HTR-8/SVneo (cell line): ENCODE measurements at regions not wholly inside any gene's neighbourhood (a gene's known extent, or its start where the extent isn't known, plus 50 kb on each side); places are given as distances from the start of the nearest gene placed in this dataset.

Experiments used
- DNase-seq: peaks from one replicate; pipeline ENCODE4 v3.0.0; 2011; ENCODE audit warnings: low spot score, mixed read lengths; ENCODE audit not compliant: insufficient read length
- FAIRE-seq: peaks from 2 replicates; lab custom pipeline; 2011; peaks lifted over from hg19 to GRCh38; lab: Jason Lieb, UNC

DNA sequence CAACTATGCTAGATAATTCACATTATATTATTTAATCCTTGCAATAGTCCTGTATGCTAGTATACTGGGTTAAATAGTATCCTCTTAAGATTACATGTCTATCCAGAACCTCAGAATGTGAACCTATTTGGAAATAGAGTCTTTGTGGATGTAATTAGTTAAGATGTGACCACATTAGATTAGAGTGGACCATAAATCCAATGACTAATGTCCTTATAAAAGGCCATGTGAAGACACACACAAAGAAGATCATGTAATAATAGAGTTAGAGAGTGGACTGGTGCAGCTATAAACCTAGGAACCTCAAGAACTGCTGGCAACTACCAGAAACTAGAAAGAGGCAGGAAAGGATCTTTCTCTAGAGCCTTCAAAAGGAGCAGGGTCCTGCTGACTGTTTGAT, 263.6 kb upstream of the PTGER4 start:
- no peak for FAIRE-seq

GRCh38 chr5:40414922-40415321, 264.8 kb upstream of the PTGER4 start:
- FAIRE-seq (peak; percentile 46), DNase-seq (no peak)

More for the DNA sequence above, 263.6 kb upstream of the PTGER4 start:
- DNase-seq: no peak

- no peak for DNase-seq
- FAIRE-seq: no peak
Measured at GRCh38 chr5:40413743-40414142, 266.0 kb upstream of the PTGER4 start.

GRCh38 chr5:40412771-40413170, 266.9 kb upstream of the PTGER4 start:
- FAIRE-seq (no peak), DNase-seq (no peak)

- DNase-seq: no peak
- FAIRE-seq: peak; percentile 74
Measured at GRCh38 chr5:40410964-40411635, 268.6 kb upstream of the PTGER4 start.

DNA sequence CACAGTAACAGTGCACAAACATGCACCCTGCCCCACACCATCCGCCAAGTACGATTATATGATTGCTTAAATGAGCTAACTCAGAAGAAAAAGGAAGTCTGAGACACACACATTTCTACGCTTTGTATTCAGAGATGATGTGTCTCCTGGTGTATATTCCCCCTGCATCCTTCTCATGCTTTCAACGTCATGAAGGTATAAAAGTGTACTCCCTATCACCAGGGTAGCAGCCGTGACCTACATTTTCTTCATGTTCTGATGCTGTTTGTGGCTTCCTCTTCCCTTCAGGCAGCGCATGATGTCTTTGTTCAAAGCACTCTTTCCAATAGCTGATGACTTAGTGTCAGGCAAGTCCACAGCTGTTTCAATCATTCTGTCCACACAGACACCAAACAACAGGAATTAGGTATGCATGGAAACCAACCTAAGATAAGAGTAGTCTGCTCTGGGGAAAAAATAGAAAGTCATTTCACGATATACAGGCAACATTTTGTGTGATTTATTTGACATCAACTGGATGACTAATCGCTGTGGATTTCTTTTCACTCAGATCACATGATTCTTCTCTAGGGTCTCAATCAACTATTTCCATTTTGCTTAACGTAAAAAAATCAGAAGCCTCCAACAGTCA, 269.4 kb upstream of the PTGER4 start:
- peak; percentile 76 for DNase-seq
- FAIRE-seq: peak; percentile 98

DNA sequence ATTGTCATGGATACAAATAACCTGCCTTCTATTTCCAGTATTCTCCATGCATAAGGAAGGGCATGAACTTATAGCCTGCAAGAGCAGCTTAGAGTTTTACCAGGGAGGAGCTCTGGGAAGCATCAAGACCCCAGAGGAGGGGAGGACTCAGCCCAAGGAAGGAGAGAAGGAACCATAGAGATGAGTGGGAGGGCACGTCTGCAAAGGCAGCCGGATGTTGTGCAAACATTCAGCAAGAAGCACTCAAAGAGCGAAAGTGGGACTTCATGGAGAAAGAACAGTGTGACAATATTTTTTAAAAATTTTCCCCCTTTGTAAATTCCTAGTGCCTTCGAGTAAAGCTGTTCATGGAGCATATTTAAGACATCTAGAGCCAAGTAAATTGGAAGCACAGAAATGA, 270.1 kb upstream of the PTGER4 start:
- FAIRE-seq (no peak), DNase-seq (no peak)

- DNase-seq: no peak
- no peak for FAIRE-seq
Measured at GRCh38 chr5:40406741-40407211, 272.9 kb upstream of the PTGER4 start.

DNA sequence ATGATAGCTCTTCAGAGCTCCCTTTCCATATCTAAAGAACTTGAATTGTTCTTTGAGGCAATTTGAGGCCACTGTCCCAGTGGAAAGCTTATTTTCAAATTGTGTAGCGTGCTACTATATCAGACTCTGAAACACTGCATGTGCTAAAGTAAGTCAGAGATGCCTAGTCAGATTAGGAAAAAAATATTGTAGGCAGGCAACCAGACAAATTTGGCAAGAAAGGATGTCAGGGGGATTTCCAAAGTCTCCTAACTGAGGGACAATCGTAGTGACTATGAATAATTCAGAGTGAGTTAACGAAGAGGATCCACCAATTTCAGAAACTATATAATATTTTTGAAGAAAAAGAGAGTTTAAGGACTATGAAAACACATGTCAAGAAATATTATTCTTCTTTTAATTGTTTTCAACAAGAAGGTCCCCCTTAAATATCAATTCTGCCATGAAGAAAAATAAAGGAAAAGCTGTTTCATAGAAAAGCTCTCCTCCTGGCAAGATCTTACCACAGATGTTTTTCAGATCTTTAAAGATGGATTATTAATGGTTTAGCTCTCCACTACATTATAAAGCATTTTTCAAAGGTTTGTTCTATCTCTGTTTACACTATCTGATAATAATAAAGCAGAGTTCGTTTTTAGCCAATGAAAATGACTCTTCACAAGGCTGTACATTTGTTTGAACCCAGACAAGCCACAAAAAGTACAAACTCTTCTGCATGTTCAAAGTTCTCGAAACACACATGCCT, 273.5 kb upstream of the PTGER4 start:
- DNase-seq (no peak), FAIRE-seq (no peak)

- DNase-seq (no peak), FAIRE-seq (peak; percentile 64)
Measured at GRCh38 chr5:40405230-40405629, 274.5 kb upstream of the PTGER4 start.

GRCh38 chr5:40404613-40405012, 275.1 kb upstream of the PTGER4 start:
- no peak for FAIRE-seq
- DNase-seq: no peak

- FAIRE-seq: peak; percentile 96
- peak; percentile 58 for DNase-seq
Measured at GRCh38 chr5:40402007-40402364, 277.7 kb upstream of the PTGER4 start.

DNA sequence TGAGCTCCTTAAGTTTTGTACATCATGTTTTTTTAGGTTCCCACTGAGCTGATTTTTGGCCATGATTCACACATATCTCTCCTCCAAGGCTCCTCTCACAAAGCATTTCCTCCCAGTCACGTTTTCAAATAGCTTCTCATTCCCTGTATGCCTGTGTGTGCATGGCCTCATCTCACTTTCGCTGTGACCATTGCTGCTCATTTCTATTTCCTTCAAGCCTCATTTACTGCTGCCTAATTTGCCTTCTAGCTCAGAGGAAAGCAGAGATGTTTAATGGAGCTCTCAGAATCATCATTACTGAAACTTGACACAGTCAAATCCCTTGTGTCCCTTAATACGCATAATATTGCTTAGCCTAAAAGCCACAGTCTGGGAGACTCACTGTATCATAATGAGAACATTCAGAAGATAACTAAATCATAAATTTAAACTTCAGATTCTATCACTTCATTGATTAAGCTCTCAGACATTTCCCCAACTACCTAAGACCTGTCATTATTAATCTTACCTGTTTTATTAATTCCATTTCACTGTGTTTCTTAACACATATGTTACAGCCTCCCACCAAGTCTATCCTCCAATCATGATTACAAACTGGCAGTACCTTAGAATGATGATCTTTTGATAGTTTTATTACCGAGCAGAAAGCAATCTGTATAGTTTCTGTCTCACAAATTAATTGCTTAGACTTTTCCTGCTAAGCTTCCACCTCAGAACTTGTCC, 278.3 kb upstream of the PTGER4 start:
- no peak for DNase-seq
- FAIRE-seq: peak; percentile 95

DNA sequence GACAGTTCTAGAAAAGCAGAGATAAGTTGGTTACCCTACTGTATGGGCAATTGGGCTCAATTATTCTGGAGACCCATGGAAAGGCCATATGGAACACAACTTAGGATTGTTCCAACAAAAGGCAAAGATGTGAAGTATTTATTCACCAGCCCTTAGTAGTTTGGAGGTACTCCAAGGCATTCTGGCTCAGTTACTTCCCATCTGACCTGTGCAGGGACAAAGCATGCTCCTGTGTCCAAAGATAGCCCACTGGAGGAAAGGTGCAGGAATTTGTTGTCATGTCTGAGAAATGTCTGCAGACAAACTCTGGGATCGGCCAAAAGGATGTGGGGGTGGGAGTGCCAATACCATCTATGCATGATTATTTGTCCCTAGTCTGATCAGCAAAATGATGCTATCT, 279.5 kb upstream of the PTGER4 start:
- DNase-seq (no peak), FAIRE-seq (no peak)

GRCh38 chr5:40399349-40399748, 280.4 kb upstream of the PTGER4 start:
- DNase-seq (no peak), FAIRE-seq (peak; percentile 66)

DNA sequence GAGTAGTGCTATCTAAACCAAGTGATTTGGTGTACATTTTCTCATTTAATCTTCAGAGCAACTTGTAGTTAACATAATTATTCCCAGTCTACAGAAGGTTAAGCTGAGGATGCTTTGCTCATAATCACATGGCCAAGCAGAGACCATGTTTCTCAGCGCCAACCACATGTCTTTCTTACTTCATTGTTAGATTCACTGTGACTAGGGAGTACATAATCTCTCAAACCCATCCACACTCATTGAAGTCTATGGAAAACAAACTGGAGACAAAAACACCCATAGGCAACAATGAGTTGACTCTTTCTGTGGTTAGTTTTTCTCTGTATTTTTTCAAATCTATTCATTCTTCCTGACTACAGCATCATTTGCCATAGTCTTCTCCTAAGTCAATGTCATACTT, 281.7 kb upstream of the PTGER4 start:
- FAIRE-seq (no peak), DNase-seq (no peak)

DNA sequence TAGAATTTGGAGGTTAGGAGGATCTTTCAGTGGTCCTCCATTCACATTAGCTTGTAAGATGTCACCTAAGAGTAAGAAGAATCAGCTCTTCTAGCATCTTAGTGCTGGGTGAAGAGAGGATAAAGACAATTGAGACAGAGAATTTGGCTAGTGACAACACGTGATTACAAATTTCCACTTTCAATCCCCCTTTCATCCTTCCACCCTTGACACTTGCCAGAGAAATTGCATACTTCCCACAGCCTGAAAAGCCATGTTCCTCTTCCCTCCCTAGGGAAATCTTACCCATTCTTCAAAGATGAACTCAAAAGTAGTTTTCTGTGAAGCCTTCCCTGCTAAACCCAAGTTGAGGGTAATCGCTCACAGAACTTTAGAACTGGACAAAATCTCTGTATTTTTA, 282.6 kb upstream of the PTGER4 start:
- FAIRE-seq: no peak
- no peak for DNase-seq

DNA sequence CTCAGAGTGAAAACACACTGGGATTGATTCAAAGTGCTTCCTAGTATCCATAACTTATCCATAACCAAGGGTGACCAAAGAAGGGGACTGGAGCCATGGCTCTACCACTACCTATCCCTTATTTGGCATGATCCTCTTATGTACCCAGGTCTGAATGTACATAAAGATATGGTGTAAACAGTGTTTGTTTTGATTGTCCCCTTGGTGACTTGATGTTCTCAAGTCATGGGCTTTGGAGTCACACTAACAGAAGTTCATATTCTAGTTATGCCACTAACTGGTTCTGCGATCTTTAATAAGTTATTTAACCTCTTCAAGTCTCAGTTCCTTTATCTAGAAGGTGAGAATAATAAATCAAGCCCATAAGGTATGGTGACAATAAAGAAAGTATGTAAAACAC, 283.4 kb upstream of the PTGER4 start:
- peak; percentile 40 for FAIRE-seq

GRCh38 chr5:40395251-40395650, 284.5 kb upstream of the PTGER4 start:
- no peak for DNase-seq
- no peak for FAIRE-seq

More for the DNA sequence above, 283.4 kb upstream of the PTGER4 start:
- DNase-seq: no peak

GRCh38 chr5:40394698-40395097, 285.0 kb upstream of the PTGER4 start:
- no peak for FAIRE-seq
- no peak for DNase-seq

- FAIRE-seq (no peak), DNase-seq (no peak)
Measured at GRCh38 chr5:40391642-40392041, 288.1 kb upstream of the PTGER4 start.
